Fibroblast of villous mesenchyme (primary cell): ENCODE measurements at regions not wholly inside any gene's neighbourhood (a gene's known extent, or its start where the extent isn't known, plus 50 kb on each side); places are given as distances from the start of the nearest gene placed in this dataset.
"Not testable (repeated sequence)": the region's sequence is repeated elsewhere in the genome, so short reads cannot be mapped to it uniquely, and the experiment has no call there.

Experiments used
- DNase-seq: peaks from one replicate; pipeline ENCODE4 v3.0.0-alpha.2; 2010; ENCODE audit warnings: low read depth
- H3K4me3 ChIP-seq: 2 replicates; pipeline ENCODE4 v1.5.1; 2011; ENCODE audit warnings: low read depth, mild to moderate bottlenecking, low read length
- CTCF ChIP-seq: IDR thresholded peaks from 2 replicates; pipeline ENCODE4 v1.5.1; 2012; ENCODE audit warnings: low read depth, mild to moderate bottlenecking, low read length; ENCODE audit not compliant: insufficient read depth

GRCh38 chr1:200260597-200261335, 149.1 kb downstream of the ZNF281 start:
- no peak for TF ChIP-seq CTCF
- DNase-seq: no peak
- H3K4me3 ChIP-seq: no peak overlapping the region

- H3K4me3 ChIP-seq: no peak overlapping the region
- DNase-seq: peak; percentile 17
- TF ChIP-seq CTCF: peak; percentile 67
Observed at GRCh38 chr1:200258447-200259375, 151.1 kb downstream of the ZNF281 start.

GRCh38 chr1:200257235-200257634, 152.6 kb downstream of the ZNF281 start:
- no peak for TF ChIP-seq CTCF
- DNase-seq: no peak
- H3K4me3 ChIP-seq: no peak overlapping the region

- DNase-seq, H3K4me3 ChIP-seq: not testable (repeated sequence)
Observed at GRCh38 chr1:200254602-200255001, 155.2 kb downstream of the ZNF281 start.

GRCh38 chr1:200253774-200254495, 155.9 kb downstream of the ZNF281 start:
- DNase-seq: no peak
- TF ChIP-seq CTCF: no peak
- H3K4me3 ChIP-seq: no peak overlapping the region

- no peak overlapping the region for H3K4me3 ChIP-seq
- DNase-seq: no peak
- no peak for TF ChIP-seq CTCF
Observed at GRCh38 chr1:200252531-200252930, 157.3 kb downstream of the ZNF281 start.

- no peak for DNase-seq
- no peak for TF ChIP-seq CTCF
- no peak overlapping the region for H3K4me3 ChIP-seq
Observed at GRCh38 chr1:200250469-200250868, 159.4 kb downstream of the ZNF281 start.
